Activated T-helper 17 cell treated with anti-CD3 and anti-CD28 coated beads, Interleukin-2, amount 50 U/mL, for 72 hours (primary cell): ENCODE measurements at regions not wholly inside any gene's neighbourhood (a gene's known extent, or its start where the extent isn't known, plus 50 kb on each side); places are given as distances from the start of the nearest gene placed in this dataset.

Experiments used
- ATAC-seq: fragments of 150-1000 bp; cut with Tn5 transposase; replicated peaks from 2 replicates; pipeline ENCODE4 v1.10.0; 2021; ENCODE audit warnings: mild to moderate bottlenecking, moderate library complexity
- H3K27ac Mint-ChIP-seq: one replicate; pipeline ENCODE4 v1.8.0; 2022; ENCODE audit warnings: mixed read lengths
- H3K27me3 Mint-ChIP-seq: one replicate; pipeline ENCODE4 v1.8.0; 2022; ENCODE audit warnings: mixed read lengths
- H3K36me3 Mint-ChIP-seq: one replicate; pipeline ENCODE4 v1.8.0; 2022; ENCODE audit warnings: low read depth, mild to moderate bottlenecking, mixed read lengths
- H3K4me1 Mint-ChIP-seq: one replicate; pipeline ENCODE4 v1.8.0; 2022; ENCODE audit warnings: mixed read lengths
- H3K4me3 Mint-ChIP-seq: one replicate; pipeline ENCODE4 v1.8.0; 2022; ENCODE audit warnings: mild to moderate bottlenecking, mixed read lengths
- H3K9me3 Mint-ChIP-seq: one replicate; pipeline ENCODE4 v1.8.0; 2022; ENCODE audit warnings: mixed read lengths

DNA sequence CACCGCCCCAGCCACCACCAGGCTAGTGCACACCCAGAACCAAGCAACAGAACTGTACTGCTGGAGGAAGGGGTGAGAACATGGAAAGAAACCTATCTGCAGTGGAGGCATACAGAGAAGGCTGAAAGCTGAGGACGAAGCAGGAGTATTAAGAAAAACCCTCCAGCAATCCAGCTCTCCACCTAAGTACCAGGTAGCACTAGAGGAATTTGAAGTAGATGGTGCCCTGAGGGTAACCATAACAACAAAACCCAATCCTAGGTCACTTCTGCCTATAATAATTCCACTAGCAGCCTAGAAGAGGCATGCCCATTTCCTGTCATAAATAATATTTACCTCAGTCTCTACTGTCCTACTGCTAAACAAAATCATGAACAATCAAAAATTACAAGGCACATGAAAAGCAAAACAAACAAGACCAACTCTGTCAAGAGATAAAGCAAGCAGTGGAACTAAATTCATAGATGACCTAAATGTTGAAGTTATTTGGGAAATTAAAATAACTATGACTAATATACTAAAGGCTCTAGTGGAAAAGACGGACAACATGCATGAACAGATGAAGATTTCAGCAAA is 51.1 kb downstream of the HYCC1 start:
- Mint-ChIP-seq H3K4me1 (no peaks in the 10 kb centered on the region), H3K9me3 (no peaks in the 10 kb centered on the region), H3K27ac (no peak overlapping the region), H3K36me3 (peaks cover 27% of the 10 kb centered on the region), H3K27me3 (no peaks in the 10 kb centered on the region), H3K4me3 (no peak overlapping the region)
- no peak for ATAC-seq

DNA sequence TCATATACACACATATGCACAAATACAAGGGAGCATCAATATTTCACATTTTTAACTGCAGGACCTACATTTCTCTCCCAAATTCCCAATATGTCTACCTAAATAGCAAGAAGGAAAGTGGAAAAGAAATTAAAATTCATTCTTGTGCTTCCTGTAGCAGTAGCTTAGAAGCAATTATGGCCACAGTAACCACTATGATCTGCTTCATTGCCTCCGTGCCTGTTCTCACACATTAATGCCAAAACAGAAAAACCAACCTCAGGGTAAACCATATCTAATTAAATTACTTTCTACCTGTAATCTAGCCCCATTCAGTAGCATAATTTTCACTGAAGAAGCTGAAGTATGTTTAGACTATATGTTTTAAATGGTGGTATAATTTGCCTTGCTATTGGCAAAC is 55.2 kb downstream of the HYCC1 start:
- peaks cover 40% of the 10 kb centered on the region for H3K36me3 Mint-ChIP-seq
- no peak overlapping the region for H3K4me3 Mint-ChIP-seq
- H3K27ac Mint-ChIP-seq, result no peak overlapping the region

DNA sequence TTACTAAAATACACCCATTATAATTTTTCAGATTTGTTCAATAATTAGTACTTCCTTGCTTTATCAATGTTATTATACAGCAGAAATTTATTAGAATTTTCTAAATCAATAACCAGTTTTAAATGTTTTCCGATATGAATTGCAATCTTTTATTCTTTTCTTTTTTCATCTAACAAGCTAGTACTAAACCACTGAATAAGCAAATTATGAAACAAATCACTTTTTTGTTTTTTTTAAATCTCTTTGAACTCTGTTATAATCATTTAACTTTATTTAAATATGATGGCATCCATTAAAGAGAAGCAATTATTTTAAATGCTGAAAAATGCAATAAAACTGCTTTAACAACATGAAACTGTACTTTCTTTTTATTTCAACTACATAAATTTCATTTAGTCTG is 59.7 kb downstream of the HYCC1 start:
- no peaks in the 10 kb centered on the region for H3K4me1 Mint-ChIP-seq
- ATAC-seq, result no peak
- no peaks in the 10 kb centered on the region for H3K27me3 Mint-ChIP-seq
- H3K36me3 Mint-ChIP-seq, result peaks cover 23% of the 10 kb centered on the region
- no peak overlapping the region for H3K27ac Mint-ChIP-seq
- no peaks in the 10 kb centered on the region for H3K9me3 Mint-ChIP-seq
- H3K4me3 Mint-ChIP-seq, result no peak overlapping the region

More for the DNA sequence above, 55.2 kb downstream of the HYCC1 start:
- Mint-ChIP-seq H3K9me3 (no peaks in the 10 kb centered on the region), H3K27me3 (no peaks in the 10 kb centered on the region), H3K4me1 (no peaks in the 10 kb centered on the region)
- ATAC-seq, result no peak

DNA sequence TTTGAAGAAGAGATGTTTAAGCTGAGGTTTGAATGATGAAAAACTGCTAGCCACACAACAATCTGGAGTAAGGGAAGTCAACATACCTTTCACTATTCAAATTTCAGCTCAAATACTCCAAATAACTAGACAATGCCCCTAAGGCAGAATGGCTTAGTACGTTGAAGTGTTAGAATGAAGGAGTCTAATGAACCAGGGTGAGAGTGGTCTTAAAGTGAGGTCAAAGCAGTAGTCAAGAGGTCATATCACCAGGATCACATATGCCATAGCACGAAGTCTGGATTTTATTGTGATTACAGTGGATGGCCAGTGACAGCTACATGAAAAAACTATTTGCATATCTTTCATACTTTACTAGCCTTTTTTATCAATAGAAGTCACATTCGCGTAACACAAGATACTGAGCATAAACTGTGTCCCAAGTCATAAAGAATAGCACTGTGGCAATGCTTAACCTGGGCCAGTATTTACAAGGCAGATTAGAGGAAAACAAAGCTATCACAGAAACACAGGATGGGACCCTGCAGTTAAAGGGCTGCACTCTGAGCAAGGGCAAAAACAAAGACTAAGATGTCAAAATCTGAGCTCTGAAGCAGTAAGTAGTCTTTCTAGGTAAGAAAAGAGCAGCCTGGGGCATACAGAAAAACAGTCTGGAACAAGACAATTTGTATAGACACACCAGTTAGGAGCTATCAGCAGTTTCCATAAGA is 61.5 kb downstream of the HYCC1 start:
- H3K9me3 Mint-ChIP-seq, result no peaks in the 10 kb centered on the region
- ATAC-seq, result no peak
- no peaks in the 10 kb centered on the region for H3K4me1 Mint-ChIP-seq
- H3K4me3 Mint-ChIP-seq, result no peak overlapping the region
- H3K36me3 Mint-ChIP-seq, result peaks cover 13% of the 10 kb centered on the region
- H3K27ac Mint-ChIP-seq, result no peak overlapping the region
- H3K27me3 Mint-ChIP-seq, result no peaks in the 10 kb centered on the region

DNA sequence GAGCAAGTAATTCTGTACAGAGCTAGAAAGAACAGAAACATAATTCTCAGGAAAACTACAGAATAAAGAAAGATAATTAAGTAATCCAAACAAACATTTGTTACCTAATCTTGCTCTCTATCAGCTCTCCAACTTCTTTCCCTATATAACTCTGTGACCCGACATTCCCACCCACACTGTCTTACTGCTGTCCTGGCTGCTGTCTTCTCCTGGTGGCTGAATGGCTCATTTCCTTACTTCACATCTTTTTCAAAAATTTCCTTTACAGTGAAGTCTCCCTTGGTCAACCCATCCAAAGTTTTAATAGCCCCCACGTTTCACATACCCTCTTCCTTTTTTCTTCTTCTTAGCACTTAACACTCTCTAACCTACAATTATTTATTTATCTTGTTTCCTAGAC is 64.0 kb downstream of the HYCC1 start:
- no peak overlapping the region for H3K4me3 Mint-ChIP-seq
- peaks cover 4% of the 10 kb centered on the region for H3K36me3 Mint-ChIP-seq
- H3K27me3 Mint-ChIP-seq, result no peaks in the 10 kb centered on the region
- no peaks in the 10 kb centered on the region for H3K9me3 Mint-ChIP-seq
- H3K4me1 Mint-ChIP-seq, result no peaks in the 10 kb centered on the region
- no peak overlapping the region for H3K27ac Mint-ChIP-seq
- no peak for ATAC-seq

DNA sequence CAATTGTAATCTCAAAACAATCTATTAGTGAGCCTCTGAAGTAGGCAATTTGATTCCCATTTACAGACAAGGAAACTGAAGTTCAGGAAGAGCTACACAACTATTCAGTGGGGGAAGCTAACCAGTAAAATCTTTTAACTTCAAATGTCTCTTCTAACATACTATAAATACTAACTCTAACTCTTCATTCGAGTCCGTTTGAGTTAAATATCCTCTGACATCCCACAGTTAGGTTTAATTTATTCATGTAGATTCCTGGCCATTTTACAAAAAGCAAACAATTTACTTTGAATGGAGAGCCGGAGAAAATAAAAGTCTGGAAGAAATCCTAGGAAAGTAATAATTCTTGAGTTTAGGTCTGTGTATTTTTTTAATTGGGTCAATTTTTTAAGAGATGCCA is 64.7 kb downstream of the HYCC1 start:
- no peaks in the 10 kb centered on the region for H3K27me3 Mint-ChIP-seq
- H3K4me1 Mint-ChIP-seq, result no peaks in the 10 kb centered on the region

DNA sequence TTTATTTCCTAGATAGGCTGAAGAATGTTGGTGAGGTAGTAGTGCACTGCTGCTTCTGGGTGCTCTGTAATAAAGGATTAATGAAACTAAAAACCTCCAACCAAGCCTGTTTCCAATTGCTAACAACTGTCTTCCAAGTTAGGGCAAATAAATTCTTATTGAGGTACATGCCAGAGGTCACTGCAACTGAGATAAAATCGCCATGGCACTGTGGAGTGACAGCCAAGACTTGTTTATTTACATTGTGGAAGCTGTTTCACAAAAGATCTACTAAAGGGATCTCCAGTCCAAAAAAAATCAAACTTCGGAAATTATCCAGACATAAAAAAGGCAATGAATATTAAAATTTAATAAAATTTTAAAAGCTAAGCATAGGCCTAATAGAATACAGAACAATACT is 65.2 kb downstream of the HYCC1 start:
- no peaks in the 10 kb centered on the region for H3K9me3 Mint-ChIP-seq
- no peaks in the 10 kb centered on the region for H3K27me3 Mint-ChIP-seq
- ATAC-seq, result no peak
- H3K4me1 Mint-ChIP-seq, result no peaks in the 10 kb centered on the region
- H3K4me3 Mint-ChIP-seq, result no peak overlapping the region
- peaks cover 6% of the 10 kb centered on the region for H3K36me3 Mint-ChIP-seq
- no peak overlapping the region for H3K27ac Mint-ChIP-seq

More for the DNA sequence above, 64.7 kb downstream of the HYCC1 start:
- H3K36me3 Mint-ChIP-seq, result peaks cover 6% of the 10 kb centered on the region
- no peaks in the 10 kb centered on the region for H3K9me3 Mint-ChIP-seq
- no peak overlapping the region for H3K27ac Mint-ChIP-seq
- H3K4me3 Mint-ChIP-seq, result no peak overlapping the region
- ATAC-seq, result no peak

DNA sequence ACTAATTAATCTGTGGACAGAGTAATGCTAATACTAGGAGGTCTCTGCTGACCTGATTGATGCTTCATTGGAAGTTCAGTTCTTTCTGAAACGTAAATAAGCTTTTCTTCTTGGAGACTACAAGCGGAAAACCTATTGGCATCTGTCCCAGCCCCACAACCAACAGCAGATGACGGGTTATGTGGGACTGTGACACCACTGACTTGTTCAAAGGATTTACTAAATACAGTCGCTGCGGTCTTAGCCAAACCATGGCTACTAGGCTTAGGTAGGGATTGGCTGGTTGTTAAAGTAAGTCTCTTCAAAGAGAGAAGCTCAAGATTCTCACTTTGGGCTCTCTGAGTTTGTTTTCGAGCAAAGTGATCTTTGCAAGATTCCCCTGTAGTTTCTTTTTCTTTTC is 68.3 kb downstream of the HYCC1 start:
- no peaks in the 10 kb centered on the region for H3K4me1 Mint-ChIP-seq
- no peaks in the 10 kb centered on the region for H3K9me3 Mint-ChIP-seq
- no peak overlapping the region for H3K4me3 Mint-ChIP-seq
- H3K36me3 Mint-ChIP-seq, result peaks cover 6% of the 10 kb centered on the region
- H3K27me3 Mint-ChIP-seq, result no peaks in the 10 kb centered on the region
- H3K27ac Mint-ChIP-seq, result no peak overlapping the region
- no peak for ATAC-seq

DNA sequence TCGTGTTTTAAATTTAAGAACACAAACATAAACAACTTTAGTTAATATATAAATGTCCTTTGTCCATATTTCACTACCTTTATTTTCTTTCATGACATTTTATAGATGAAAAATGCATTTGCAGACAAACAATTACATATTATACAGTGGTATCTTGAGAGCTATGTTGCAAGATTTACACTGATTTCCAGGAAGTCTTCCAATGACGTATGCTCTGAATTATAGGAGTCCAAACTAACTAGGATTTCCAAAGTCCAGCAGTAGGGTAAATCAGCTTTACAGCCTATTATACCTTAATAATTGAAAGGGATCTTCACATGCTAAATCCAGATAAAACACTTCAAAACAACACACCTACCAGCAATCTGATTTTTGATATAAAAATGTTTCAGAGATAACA is 69.4 kb downstream of the HYCC1 start:
- no peak for ATAC-seq
- H3K4me3 Mint-ChIP-seq, result no peak overlapping the region
- H3K27me3 Mint-ChIP-seq, result no peaks in the 10 kb centered on the region
- peaks cover 6% of the 10 kb centered on the region for H3K36me3 Mint-ChIP-seq
- H3K27ac Mint-ChIP-seq, result no peak overlapping the region
- H3K4me1 Mint-ChIP-seq, result no peaks in the 10 kb centered on the region
- no peaks in the 10 kb centered on the region for H3K9me3 Mint-ChIP-seq

DNA sequence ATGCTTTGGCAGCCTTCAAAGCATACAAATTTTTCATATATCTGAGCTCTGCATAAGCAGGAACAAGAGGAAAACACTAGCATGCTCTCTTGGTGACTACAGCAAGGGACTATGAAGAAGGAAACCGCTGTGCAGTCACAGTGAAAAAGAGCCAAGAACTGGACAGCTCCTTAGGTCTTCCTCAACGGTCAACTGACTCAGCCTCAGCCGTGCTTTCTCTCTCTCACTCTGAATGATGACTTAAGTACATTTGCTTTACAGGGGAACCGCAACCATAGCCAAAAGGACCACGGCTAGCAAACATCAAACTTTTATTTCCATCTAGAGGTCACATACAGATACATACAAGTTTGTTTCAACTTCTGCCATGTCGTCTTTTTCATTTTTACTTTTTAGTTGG is 69.9 kb downstream of the HYCC1 start:
- H3K27ac Mint-ChIP-seq, result no peak overlapping the region
- no peaks in the 10 kb centered on the region for H3K4me1 Mint-ChIP-seq
- peaks cover 6% of the 10 kb centered on the region for H3K36me3 Mint-ChIP-seq
- no peak overlapping the region for H3K4me3 Mint-ChIP-seq
- no peaks in the 10 kb centered on the region for H3K27me3 Mint-ChIP-seq
- no peaks in the 10 kb centered on the region for H3K9me3 Mint-ChIP-seq
- ATAC-seq, result no peak

DNA sequence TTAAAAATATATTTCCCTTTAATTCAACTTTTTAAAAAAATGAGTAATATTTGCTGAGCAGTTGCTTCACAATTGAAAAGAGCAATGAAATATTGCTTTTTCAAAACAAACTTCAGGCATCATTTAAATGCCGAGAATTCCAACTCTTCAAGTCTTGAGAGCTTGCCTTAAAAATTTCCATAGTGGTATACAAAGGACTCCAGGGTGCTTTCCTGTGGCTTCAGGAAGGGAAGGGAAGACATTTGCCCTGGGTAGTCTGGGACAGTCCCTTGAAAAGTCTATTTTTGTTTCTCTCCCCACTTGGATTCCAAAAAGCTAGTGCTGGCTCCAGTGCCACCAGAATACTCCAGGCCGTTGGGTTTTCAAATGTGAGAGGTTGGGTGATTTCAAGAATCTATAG is 71.7 kb downstream of the HYCC1 start:
- ATAC-seq, result no peak
- no peak overlapping the region for H3K4me3 Mint-ChIP-seq
- no peaks in the 10 kb centered on the region for H3K27me3 Mint-ChIP-seq
- peaks cover 6% of the 10 kb centered on the region for H3K36me3 Mint-ChIP-seq
- H3K27ac Mint-ChIP-seq, result no peak overlapping the region
- H3K4me1 Mint-ChIP-seq, result no peaks in the 10 kb centered on the region
- no peaks in the 10 kb centered on the region for H3K9me3 Mint-ChIP-seq

DNA sequence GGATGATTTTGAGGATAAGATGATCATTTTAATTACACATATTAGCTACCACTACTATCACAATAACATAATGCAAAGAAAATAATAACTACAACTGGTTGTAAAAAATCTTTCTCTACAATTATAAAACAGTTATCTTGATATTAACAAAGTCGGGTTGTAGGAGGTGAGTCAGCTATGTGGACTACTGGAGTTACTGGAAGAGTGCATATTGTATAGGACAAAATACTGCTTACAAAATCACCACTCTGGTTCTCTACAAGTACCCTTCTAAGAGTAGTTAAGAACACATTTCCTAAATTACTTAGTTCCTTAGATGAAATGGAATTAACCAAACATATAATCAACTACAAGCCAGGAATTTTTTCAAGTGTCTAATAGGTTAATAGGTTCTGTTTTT is 74.1 kb downstream of the HYCC1 start:
- no peaks in the 10 kb centered on the region for H3K9me3 Mint-ChIP-seq
- H3K4me1 Mint-ChIP-seq, result no peaks in the 10 kb centered on the region
- no peak overlapping the region for H3K27ac Mint-ChIP-seq
- H3K27me3 Mint-ChIP-seq, result no peaks in the 10 kb centered on the region
- ATAC-seq, result no peak
- H3K4me3 Mint-ChIP-seq, result no peak overlapping the region
- peaks cover 1% of the 10 kb centered on the region for H3K36me3 Mint-ChIP-seq

DNA sequence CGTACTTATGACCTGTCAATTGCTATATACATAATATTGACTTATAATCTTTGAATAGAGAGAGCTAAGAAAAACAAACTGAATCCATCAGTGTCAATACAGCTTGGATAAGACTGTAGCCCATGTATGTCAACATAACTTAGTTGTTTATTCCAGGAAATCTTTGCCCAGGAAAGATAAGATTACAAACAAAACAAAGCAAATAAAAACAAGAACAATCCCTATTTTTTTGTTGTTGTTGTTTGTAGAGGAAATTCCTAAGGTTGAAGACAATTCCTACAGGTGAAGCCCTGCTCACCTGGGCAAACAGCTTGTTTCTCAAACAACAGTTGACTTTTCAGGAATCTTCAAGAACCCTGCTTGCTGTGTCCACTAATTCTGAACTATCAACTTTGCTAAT is 76.0 kb downstream of the HYCC1 start:
- ATAC-seq, result no peak
- H3K27me3 Mint-ChIP-seq, result no peaks in the 10 kb centered on the region

DNA sequence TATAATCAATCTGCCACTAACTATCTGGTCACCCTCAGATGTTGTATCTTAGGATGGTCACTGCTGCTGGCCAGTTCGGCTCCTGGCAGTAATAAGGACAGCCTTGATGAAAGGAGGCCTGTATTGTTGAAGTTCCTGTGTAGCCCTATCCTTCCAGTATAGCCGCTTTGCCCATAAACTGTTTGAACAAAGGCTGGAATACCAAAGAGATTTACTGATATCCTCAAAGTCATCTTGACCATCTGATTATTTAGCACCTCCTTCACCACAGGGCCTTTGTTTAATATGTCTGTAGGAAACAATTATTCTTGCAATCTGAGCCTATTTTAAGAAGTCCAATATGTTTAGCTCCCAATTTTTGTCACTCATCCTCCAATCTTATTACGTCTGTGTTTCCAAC is 77.7 kb downstream of the HYCC1 start:
- no peak overlapping the region for H3K27ac Mint-ChIP-seq
- no peaks in the 10 kb centered on the region for H3K4me1 Mint-ChIP-seq
- H3K27me3 Mint-ChIP-seq, result no peaks in the 10 kb centered on the region
- no peak for ATAC-seq
- no peaks in the 10 kb centered on the region for H3K9me3 Mint-ChIP-seq
- H3K36me3 Mint-ChIP-seq, result no peaks in the 10 kb centered on the region
- no peak overlapping the region for H3K4me3 Mint-ChIP-seq

More for the DNA sequence above, 76.0 kb downstream of the HYCC1 start:
- no peaks in the 10 kb centered on the region for H3K9me3 Mint-ChIP-seq
- H3K4me3 Mint-ChIP-seq, result no peak overlapping the region
- no peaks in the 10 kb centered on the region for H3K36me3 Mint-ChIP-seq
- H3K4me1 Mint-ChIP-seq, result no peaks in the 10 kb centered on the region
- H3K27ac Mint-ChIP-seq, result no peak overlapping the region

DNA sequence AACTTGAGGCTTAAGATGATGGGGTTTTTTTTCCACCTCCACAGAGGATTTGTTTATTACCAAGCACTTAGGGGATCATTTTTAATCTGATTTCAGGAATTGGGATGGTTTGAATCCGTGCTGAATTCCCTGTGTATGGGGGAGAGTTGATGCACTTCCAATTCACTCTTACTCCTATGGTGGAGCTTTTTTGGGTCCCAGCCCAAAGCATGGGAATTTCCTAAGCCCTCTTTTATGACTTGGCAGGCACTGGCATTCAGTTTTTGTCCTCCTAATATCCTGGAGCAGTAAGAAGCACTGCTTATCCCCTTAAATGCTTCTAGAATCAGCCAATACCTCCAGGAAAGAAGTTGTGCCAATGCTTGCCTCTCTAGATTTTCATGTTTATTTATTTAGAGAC is 78.7 kb downstream of the HYCC1 start:
- Mint-ChIP-seq H3K36me3 (no peaks in the 10 kb centered on the region), H3K4me3 (no peak overlapping the region), H3K27ac (no peak overlapping the region), H3K4me1 (no peaks in the 10 kb centered on the region), H3K9me3 (no peaks in the 10 kb centered on the region), H3K27me3 (no peaks in the 10 kb centered on the region)
- no peak for ATAC-seq
